IMR-90 (cell line): ENCODE measurements at regions not wholly inside any gene's neighbourhood (a gene's known extent, or its start where the extent isn't known, plus 50 kb on each side); places are given as distances from the start of the nearest gene placed in this dataset.

ENCODE experiments used
- CEBPB ChIP-seq: IDR thresholded peaks from 2 replicates; pipeline ENCODE4 v1.6.1; 2012; ENCODE audit warnings: low read depth, low read length, improper control_type of control experiment
- CTCF ChIP-seq: conservative IDR thresholded peaks from 2 replicates; pipeline ENCODE4 v1.5.1; 2012; ENCODE audit warnings: mild to moderate bottlenecking, low read depth, low read length, improper control_type of control experiment
- ELK1 ChIP-seq: fragments of 150-350 bp; IDR thresholded peaks from 2 replicates; pipeline ENCODE4 v1.6.1; 2016; ENCODE audit warnings: low read depth, mild to moderate bottlenecking, low read length, moderate library complexity, borderline replicate concordance
- FOS ChIP-seq: fragments of 150-350 bp; IDR thresholded peaks from 2 replicates; pipeline ENCODE4 v1.6.1; 2016; ENCODE audit warnings: low read depth, low read length
- MAZ ChIP-seq: IDR thresholded peaks from 2 replicates; pipeline ENCODE4 v1.6.1; 2012; ENCODE audit warnings: low read depth, mild to moderate bottlenecking, low read length, improper control_type of control experiment, moderate library complexity, borderline replicate concordance
- MXI1 ChIP-seq: IDR thresholded peaks from 2 replicates; pipeline ENCODE4 v1.6.1; 2012; ENCODE audit warnings: low read depth, mild to moderate bottlenecking, low read length, moderate library complexity, borderline replicate concordance
- NFE2L2 ChIP-seq: fragments of 150-350 bp; IDR thresholded peaks from 2 replicates; pipeline ENCODE4 v1.6.1; 2016; ENCODE audit warnings: low read depth, mild to moderate bottlenecking, low read length
- POLR2A ChIP-seq: IDR thresholded peaks from 2 replicates; pipeline ENCODE4 v1.6.1; 2012; ENCODE audit warnings: mild to moderate bottlenecking, low read depth, low read length
- RAD21 ChIP-seq: IDR thresholded peaks from 2 replicates; pipeline ENCODE4 v1.6.1; 2012; ENCODE audit warnings: low read length, improper control_type of control experiment
- RCOR1 ChIP-seq: IDR thresholded peaks from 2 replicates; pipeline ENCODE4 v1.6.1; 2012; ENCODE audit warnings: mild to moderate bottlenecking, low read length, improper control_type of control experiment; ENCODE audit not compliant: insufficient replicate concordance
- RFX5 ChIP-seq: IDR thresholded peaks from 2 replicates; pipeline ENCODE4 v1.8.0; 2012; ENCODE audit warnings: low read depth, mild to moderate bottlenecking, low read length, moderate library complexity
- SMC3 ChIP-seq: fragments of 150-350 bp; IDR thresholded peaks from 2 replicates; pipeline ENCODE4 v1.6.1; 2016; ENCODE audit warnings: low read depth, mild to moderate bottlenecking, antibody characterized with exemption, low read length, moderate library complexity
- USF2 ChIP-seq: fragments of 150-350 bp; IDR thresholded peaks from 2 replicates; pipeline ENCODE4 v1.6.1; 2017; ENCODE audit warnings: mild to moderate bottlenecking, antibody characterized with exemption, low read length, low read depth

- TF ChIP-seq CTCF, result no peak
- TF ChIP-seq POLR2A, result no peak
- TF ChIP-seq MAZ, result no peak
- TF ChIP-seq RFX5, result no peak
- no peak for TF ChIP-seq ELK1
- no peak for TF ChIP-seq USF2
- no peak for TF ChIP-seq NFE2L2
- no peak for TF ChIP-seq SMC3
- TF ChIP-seq RAD21, result no peak
- TF ChIP-seq CEBPB, result no peak
- no peak for TF ChIP-seq MXI1
- no peak for TF ChIP-seq RCOR1
- TF ChIP-seq FOS, result no peak
These were observed 1631.7 kb downstream of the OLFM4 start for GRCh38 chr13:54660277-54660676.
